ENCODE measurements at regions not wholly inside any gene's neighbourhood (a gene's known extent, or its start where the extent isn't known, plus 50 kb on each side); places are given as distances from the start of the nearest gene placed in this dataset.
"Not testable (repeated sequence)": the region's sequence is repeated elsewhere in the genome, so short reads cannot be mapped to it uniquely, and the experiment has no call there.

DNA sequence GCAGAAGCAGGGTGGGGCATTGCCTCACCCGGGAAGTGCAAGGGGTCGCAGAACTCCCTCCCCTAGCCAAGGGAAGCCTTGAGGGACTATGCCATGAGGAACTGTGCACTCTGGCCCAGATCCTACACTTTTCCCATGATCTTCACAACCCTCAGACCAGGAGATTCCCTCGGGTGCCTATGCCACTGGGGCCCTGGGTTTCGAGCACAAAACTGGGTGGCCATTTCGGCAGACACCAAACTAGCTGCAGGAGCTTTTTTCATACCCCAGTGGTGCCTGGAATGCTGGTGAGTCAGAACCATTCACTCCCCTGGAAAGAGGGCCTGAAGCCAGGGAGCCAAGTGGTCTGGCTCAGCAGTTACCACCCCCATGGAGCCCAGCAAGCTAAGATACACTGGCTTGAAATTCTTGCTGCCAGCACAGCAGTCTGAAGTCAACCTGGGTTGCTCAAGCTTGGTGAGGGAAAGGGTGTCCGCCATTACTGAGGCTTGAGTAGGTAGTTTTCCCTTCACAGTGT, 573.7 kb upstream of the ANO3 start:
- no peak for DNase-seq (ENCODE audit: low read depth)

DNA sequence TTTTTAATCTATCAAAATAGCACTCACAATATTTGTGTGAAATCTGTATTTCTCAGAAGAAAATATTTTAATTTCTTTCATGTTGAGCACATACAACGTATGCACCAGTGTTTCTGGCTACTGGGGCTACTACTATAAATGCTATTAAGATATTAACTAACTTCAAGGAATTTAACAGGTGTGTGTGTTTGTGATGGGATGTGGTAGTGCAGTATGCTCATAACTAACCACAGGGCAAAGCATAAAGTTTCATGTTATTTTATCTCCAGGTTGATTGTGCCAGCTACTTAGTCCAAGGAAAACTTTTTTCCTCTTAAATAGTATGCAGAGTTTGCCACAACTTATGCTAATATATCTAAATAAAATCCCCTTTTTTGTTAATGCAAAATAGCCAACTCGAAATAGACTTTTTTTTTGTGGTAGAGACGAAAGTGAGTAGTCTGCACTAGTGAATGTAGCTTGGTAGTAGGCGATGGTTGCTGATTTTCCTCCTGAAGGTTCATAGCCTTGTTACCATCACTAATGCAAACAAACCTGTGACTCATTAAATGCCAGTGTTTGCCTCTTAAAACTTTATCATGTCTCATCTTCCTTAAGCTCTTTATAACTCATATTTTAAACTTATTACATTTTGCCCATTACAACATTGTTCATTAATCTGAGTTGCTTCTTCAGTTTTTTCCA, 565.5 kb upstream of the ANO3 start:
- DNase-seq (ENCODE audit: low read depth): no peak

DNA sequence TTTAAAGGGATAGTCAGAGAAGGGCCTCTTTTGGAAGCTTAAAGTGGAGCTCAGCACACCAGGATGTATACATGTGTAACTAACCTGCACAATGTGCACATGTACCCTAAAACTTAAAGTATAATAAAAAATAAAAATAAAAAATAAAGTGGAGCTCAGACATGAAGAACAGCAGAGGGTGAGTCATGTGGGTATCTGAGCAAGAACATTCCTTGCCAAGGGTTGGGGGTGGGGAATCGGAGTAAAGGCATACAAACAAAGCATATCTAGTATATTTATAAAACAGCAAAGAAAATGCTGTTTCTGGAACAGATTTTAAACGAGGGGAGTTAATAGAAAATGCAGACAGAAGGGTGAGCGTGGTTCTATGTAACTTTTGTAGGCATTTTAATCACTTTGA, 562.6 kb upstream of the ANO3 start:
- no peak for DNase-seq (ENCODE audit: low read depth)

DNA sequence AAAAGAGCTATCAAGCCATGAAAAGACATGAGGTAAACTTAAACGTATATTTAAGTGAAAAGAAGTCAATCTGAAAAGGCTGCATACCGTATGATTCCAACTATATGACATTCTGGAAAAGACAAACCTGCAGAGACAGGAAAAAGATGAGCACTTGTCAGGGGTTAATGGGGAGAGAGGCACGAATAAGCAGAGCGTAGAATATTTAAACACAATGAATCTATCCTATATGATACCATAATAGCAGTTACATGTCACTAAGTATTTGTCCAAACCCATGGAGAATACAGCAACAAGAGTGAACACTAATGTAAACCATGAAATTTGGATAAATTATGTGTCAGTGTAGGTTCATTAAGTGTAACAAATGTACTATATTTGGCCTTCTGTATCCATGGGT, 560.3 kb upstream of the ANO3 start:
- DNase-seq (ENCODE audit: low read depth): no peak

DNA sequence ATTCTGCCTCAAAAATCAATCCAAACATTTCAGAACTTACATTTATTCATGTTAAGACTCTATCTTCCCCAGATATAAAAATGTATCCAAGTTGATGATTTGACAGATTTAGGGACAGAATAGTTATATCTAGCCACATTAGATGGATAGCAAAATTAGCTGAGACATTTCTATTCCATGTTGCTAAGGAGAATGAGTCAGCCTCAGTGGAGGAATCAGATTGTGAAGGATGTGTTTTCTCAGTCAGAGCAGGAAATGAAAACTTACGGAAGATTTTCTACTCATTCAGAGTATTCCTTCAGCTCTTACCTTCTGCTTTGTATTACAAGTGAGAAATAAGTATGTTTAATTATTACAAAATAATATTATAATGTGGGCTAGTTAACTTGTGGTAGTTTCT, 556.3 kb upstream of the ANO3 start:
- DNase-seq (ENCODE audit: low read depth): no peak

DNA sequence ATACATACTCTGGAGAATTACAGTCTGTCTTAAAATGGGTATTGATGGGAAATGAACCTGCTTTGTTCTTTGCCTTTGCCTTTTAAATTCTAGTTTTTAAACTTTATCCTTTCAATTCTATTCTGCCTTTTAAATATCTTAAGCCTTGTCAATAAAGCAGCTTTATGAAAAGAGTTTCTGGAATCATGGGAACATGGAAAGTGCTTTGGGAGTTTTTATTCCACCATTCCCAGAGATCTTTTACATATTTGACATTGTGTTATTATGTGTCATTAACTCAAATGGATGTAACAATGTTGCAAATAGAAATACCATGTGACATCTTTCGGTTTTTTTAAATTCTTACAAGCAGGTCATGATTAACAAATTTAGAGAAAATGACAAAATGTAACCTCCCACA, 555.7 kb upstream of the ANO3 start:
- DNase-seq (ENCODE audit: low read depth): no peak

DNA sequence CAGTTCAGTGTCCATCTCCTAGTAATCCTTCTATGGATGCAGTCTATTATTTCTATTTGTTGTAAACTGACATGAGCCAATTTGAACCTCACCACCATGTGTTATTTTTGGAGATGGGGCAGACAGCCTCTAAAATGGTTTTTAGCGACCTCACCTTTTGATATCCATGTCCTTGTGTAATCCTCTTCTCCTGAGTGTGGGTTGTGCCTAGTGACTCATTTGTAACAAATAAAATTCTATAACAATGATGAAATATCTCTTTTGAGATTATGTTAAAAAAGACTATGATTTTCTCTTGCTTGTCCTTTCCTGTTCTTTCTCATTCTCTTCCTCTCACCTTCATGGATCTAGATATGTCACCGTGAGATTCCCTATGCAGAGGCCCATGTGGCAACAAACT, 554.6 kb upstream of the ANO3 start:
- DNase-seq (ENCODE audit: low read depth): no peak

DNA sequence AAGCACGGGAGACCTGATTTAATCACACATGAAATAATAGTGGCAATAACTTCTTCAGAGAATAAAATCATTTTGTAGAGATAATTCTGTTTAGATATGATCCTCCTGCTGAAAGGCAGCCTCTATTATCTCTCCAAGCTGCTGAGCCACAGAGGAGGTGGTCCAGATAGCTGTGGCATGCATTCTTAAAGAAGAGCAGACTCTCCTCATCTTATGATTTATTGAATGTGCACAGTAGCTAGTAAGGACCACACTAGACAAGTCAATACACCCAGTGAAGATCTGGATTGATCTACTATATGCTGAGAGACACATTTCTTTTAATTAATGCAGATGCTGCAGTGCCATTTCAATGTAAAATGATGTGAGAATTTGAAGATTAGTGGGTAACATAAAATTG, 552.9 kb upstream of the ANO3 start:
- DNase-seq (ENCODE audit: low read depth): no peak

DNA sequence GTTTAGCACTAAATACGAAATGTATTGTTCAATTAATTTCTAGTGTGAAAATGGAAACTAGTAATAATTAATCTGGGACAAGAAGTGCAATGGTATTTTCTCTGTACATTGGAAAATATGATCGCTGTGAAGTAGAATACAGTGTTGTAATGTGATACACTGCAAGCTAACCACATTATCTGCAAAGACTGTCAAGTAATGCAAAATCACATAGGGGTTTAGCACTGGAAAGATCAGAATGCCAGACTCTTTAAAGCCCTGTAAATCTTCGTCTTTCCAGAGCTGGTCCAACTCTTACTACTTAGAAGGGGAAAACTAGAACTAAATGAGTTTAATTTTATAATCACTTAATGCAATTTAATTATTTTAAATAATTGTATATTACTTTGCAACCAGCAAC, 544.5 kb upstream of the ANO3 start:
- no peak for DNase-seq (ENCODE audit: low read depth)

DNA sequence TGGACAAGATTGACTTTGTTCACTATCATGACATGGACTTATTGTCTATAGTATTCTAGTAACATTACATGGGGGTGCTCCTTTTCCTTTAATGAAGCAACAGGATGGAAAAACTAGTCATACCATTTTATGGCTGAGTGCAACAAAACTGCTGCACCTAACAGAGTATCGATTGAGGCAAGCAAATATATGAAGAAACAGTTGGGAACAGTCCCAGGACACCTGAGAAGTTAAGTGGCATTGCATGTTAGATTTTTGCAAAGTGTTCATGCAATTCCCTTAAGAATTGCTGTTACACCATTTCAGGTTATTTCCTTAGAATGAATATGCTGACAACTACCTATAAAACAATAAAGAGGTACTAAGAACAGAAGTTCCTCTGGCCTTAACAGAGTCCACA, 541.5 kb upstream of the ANO3 start:
- no peak for DNase-seq (ENCODE audit: low read depth)

DNA sequence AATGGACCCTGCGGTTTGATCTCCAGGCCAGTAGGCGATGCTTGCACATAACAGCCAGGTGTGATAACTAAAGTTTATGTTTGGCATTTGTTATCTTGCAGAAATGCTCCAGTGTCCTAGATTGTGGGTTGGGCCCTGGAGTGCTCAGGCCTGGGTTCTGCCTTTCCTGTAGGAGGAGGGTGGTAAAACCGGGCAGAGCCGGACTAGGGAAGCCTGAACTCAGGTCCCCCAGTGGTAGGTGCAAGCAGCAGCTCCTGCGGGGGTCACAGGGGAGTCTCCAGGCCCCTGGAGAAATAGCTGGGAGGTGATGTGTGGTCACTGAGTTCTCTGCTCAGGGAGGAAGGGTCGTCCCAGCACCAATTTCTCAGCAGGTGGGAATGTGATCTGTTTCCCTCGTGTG, 538.3 kb upstream of the ANO3 start:
- DNase-seq (ENCODE audit: low read depth): no peak

DNA sequence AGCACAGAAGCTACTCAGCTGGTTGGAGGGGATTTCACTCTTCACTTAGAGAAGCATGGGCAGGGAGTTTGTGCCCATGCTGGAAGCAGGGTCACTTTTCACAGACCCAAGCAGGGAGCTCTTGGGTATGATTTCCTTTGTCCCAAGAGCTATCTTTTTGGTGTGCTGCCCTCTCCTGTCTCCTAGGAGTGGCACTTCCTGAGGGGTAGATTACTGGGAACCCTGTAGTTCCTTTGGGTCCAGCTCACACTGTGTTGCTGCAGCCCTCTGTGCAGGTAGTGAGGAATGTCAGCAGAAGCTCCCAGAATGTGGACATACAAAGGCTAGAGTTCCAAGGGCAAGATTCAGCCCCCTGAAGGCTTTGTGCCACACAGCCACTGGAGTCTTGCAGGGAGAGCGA, 537.1 kb upstream of the ANO3 start:
- no peak for DNase-seq (ENCODE audit: low read depth)

DNA sequence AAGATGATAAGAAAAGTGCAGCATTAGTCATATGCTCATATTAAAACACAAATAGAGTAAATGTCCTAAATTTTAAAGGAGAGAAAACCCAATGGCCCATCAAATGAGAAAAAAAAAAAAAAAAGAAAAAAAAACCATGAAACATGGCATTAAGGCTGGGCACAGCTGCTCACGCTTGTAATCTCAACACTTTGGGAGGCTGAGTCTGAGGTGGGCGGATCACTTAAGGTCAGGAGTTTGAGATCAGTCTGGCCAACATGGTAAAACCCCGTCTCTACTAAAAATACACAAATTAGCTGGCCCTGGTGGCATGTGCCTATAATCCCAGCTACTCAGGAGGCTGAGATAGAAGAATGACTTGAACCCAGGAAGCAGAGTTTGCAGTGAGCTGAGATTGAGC, 515.5 kb upstream of the ANO3 start:
- no peak for DNase-seq (ENCODE audit: low read depth)

DNA sequence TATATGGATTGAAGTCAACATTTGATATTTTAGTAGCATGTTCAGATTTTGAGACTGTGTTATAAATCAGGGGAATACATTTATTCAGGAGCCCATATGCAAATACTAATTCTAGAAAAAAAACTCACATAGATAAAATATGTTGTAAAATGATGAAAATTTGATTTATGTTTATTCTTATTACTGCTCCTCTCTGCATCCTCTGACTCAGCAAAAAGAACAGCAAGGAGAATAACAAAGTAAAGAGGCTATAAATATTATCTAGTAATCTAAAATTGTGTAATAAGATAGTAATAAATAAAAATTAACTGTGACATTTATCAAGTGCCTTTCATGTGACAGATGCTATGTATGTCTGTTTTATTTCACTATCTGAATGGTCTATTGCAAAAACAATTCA, 507.2 kb upstream of the ANO3 start:
- no peak for DNase-seq (ENCODE audit: low read depth)

DNA sequence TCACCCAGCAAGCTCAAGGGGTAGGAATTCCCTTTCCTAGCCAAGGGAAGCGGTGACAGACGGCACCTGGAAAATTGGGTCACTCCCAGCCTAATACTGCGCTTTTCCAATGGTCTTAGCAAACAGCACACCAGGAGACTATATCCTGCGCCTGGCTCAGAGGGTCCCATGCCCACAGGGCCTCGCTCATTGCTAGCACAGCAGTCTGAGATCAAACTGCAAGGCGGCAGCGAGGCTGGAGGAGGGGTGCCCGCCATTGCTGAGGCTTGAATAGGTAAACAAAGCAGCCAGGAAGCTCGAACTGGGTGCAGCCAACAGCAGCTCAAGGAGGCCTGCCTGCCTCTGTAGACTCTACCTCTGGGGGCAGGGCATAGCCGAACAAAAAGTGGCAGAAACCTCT, 500.4 kb upstream of the ANO3 start:
- not testable (repeated sequence) for DNase-seq (ENCODE audit: low read depth)

DNA sequence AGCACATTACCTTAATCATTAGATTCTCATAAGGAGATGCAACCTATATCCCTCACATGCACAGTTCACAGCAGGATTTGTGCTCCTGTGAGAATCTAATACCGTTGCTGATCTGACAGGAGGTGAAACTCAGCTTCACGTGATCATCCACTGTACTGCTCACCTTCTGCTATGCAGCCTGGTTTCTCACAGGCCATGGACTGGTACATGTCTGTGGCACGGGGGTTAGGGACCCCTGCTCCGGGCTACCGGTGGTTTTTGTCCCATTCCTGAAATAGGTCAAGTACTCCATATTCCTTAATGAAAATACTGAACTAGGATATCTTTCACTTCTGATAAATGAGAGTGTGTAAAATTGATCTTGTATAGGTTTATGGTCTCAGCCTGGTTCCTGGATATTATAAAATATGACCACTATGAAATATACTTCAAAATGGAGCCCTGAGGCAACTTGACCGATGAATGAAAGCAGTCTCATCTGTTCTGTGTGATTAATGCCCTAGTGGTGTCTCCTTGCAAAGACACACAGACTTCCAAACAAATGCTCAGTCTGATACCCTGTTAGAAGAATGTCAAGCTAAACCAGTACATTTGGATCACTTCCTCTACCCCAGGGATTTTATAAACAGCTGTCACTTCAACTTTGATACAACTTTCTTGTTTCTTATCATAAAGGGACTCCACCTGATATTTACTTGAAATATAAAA, 492.9 kb upstream of the ANO3 start:
- DNase-seq (ENCODE audit: low read depth): no peak

DNA sequence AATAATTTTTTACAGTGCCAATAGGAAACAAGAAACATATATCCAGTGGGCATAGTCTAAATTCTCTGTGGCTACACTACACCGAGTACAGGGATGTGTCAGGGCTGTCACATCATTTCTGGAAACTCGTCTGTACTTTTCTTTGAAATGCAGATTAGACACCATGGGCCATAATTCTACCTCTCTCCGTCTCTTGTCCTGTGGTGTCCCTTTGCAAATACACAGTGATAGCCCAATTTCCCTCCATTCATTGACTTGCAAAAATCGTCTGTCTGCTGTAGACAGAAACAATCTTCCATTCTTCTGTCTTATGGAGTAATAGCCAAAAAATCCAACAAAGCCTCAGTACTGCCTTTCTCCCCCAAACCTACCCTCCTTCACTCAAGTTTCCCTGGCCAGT, 487.1 kb upstream of the ANO3 start:
- DNase-seq (ENCODE audit: low read depth): no peak

DNA sequence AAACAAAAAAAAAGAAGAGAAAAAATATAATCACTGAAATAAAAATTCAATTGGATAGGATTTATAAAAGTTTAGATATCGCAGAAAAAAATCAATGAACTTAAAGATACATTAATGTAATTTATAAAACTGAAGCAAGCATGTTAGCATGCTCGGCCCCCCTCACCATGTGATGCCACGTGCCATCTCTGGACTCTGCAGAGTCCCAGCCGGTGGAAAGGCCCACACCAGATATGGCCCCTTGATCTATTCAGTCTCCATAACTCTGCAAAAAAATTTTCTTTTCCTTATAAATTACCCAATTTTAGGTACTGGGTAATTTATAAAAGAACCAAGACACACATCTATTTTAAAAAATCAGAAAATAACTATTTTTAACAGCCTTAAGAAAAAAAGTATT, 476.0 kb upstream of the ANO3 start:
- DNase-seq (ENCODE audit: low read depth): no peak

DNA sequence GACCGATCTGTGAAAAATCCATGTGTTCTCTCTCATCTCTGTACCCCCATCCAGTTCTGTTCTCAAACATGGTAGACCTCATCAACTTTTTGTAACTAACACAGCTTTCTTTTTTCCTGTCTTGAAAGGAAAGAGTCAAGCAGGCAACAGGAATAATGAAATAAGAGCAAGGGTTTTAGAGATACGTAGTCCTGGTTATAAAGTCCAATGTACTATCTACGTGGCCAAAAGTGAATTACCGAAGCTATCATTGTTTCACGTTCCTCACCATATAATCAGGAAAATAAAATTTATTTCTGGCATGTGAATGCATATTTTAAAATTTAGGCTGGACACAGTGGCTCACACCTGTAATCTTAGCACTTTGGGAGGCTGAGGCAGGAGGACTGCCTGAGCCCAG, 472.2 kb upstream of the ANO3 start:
- DNase-seq (ENCODE audit: low read depth): no peak

DNA sequence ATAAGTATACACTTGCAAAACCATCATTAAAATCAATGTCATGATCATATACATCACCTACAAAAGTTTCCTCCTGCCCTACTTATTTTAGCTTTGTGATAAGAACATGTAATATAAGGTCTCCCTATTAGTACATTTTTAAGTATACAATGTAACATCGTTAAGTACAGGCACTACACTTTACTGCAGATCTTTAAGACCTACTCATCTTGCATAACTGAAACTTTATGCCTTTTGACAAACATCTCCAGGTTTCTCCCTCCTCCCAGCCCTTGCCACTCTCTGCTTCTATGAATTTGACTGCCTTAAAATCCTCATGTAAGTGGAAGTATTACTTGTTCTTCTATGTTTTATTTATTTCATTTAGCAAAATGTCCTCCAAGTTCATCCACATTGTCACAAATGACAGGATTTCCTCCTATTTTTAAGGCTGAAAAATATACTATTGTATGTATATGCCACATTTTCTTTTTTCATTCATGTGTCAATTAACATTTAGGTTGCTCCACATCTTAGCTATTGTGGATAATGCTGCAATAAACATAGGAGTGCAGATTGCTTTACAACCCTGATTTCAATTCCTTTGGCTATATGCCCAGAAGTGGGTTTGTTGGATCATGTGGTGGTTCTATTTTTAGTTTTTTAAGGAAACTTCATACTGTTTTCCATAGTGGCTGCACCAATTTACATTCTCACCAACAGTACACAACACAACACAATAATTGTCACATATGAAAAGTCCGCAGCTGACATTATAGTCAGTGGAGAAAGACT, 471.1 kb upstream of the ANO3 start:
- DNase-seq (ENCODE audit: low read depth): no peak

DNA sequence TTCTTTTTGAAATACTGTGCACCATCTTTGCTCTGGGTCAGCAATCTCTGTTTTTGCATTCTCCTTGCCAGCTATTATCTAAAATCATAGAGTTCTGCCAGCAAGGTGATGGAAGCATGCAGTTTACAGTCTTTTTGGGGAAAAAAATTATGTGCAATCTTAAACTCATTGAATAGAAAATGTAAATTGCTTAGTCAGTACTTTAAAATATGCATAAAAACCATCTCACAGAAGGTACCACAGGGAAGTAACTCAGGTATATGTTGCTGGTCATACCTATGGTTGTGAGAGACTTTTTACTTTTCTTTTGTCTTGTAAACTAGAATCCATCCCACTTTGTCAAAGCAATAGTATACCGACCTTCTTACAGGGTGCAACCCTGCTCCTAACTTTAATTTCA, 469.8 kb upstream of the ANO3 start:
- DNase-seq (ENCODE audit: low read depth): no peak

DNA sequence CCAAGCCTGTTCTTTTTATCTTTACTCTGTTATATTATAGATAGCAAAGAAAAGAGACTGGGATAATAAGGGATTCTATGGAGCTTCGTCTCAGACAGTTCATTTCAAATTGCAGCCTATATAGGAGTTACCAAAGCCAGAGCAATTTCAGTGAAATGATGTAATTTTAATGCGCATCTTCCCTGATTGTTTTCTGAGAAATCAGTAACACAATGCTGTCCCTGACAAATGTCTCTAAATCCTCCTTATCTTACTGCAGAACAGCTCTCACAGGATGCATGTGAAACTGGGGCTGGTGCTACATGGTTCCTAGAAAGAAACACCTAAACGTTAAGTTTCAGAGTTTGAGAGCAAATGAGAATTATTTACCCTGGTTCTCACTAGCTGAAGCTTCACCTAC, 467.9 kb upstream of the ANO3 start:
- DNase-seq (ENCODE audit: low read depth): no peak

DNA sequence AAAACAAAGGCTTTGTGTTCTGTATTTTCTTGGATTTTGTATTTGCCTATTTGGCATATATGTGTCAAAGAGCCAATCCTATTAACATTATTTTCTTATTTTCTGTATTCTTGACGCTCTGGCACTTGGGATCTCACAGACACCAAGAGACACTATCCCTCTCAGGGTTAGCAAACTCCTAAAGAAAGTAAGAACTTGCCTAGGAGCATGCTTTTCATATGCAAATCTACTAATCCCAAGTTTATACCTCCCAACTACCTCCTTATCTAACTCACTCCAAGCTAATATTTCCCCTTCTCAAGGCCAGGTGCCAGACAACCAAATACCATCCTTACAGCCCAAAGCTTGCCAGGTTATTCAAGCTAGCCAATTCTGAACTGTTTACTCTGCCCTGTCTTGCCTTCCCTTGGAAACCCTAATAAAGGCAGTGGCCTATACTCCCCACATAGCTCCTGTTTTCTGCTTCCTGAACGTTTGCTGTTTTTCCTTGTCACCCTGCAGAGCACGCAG, 455.4 kb upstream of the ANO3 start:
- DNase-seq (ENCODE audit: low read depth): no peak

All from M059J (cell line).